ENCODE measurements at regions not wholly inside any gene's neighbourhood (a gene's known extent, or its start where the extent isn't known, plus 50 kb on each side); places are given as distances from the start of the nearest gene placed in this dataset.
"Not testable (repeated sequence)": the region's sequence is repeated elsewhere in the genome, so short reads cannot be mapped to it uniquely, and the experiment has no call there.

DNA sequence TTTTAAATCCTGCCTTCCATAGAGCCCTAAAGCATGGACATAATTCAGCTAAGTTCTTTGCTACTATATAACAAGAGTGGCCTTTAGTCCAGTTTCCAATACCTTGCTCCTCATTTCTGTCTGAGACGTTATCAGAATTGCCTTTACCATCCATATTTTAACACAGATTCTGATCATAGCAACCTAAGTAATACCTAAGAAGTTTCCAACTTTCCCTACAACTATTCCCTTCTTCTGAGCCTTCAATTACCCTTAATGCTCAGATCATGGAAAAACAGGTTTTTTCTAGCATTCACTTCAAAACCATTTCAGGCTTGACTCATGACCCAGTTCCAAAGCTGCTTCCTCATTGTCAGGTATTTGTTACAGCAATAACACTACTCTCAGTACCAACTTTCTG lies 367.1 kb downstream of the C6orf118 start:
- Histone ChIP-seq H3K36me3 (ENCODE audit: control insufficient read depth in 2 of 2, extremely low read depth in 1 of 2, insufficient read depth in 1 of 2, low read length in 1 of 2) (no peaks in the 10 kb centered on the region), H3K27ac (ENCODE audit: low read length) (no peak overlapping the region), H3K4me3 (ENCODE audit: control insufficient read depth in 1 of 2, extremely low read depth in 1 of 2, low read length in 1 of 2) (no peak overlapping the region), H3K27me3 (replicated peaks in 1 of 2; ENCODE audit: control insufficient read depth in 2 of 2, extremely low read depth in 1 of 2, insufficient read depth in 2 of 2, low read length in 1 of 2) (no peaks in the 10 kb centered on the region), H3K9me3 (no peaks in the 10 kb centered on the region), H3K4me1 (ENCODE audit: control insufficient read depth in 1 of 2, extremely low read depth in 1 of 2, insufficient read depth in 2 of 2, low read length in 2 of 2) (no peaks in the 10 kb centered on the region)
- 80% methylated on average over 1 of the region's 1 CpG for WGBS (ENCODE audit: insufficient coverage)
- Mint-ChIP-seq H3K4me1 (no peaks in the 10 kb centered on the region), H3K27ac (no peak overlapping the region), H3K36me3 (no peaks in the 10 kb centered on the region), H3K4me3 (no peak overlapping the region), H3K27me3 (no peaks in the 10 kb centered on the region), H3K9me3 (peaks cover 0 to 13% (median 5%) of the 10 kb centered on the region in 3 donors)
- POLR2A ChIA-PET = no interaction called here
- ATAC-seq (replicated peaks in 1 of 4) (no peak), DNase-seq (no peak)
- CTCF ChIA-PET = no interaction called here

DNA sequence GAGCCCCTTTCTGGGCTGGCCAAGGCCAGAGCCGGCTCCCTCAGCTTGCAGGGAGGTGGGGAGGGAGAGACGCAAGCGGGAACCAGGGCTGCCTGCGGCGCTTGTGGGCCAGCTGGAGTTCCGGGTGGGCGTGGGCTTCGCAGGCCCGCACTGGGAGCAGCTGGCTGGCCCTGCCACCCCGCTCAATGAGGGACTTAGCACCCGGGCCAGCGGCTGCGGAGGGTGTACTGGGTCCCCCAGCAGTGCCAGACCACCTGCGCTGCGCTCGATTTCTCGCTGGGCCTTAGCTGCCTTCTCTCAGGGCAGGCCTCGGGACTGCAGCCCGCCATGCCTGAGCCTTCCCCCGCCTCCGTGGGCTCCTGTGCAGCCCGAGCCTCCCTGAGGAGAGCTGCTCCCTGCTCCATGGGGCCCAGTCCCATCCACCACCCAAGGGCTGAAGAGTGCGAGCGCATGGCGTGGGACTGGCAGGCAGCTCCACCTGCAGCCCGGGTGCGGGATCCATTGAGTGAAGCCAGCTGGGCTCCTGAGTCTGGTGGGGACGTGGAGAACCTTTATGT lies 376.1 kb downstream of the C6orf118 start:
- H3K27me3 Mint-ChIP-seq; POLR2A ChIA-PET; H3K36me3 ChIP-seq (ENCODE audit: control insufficient read depth in 2 of 2, extremely low read depth in 1 of 2, insufficient read depth in 1 of 2, low read length in 1 of 2); ATAC-seq (replicated peaks in 1 of 4); H3K27me3 ChIP-seq (replicated peaks in 1 of 2; ENCODE audit: control insufficient read depth in 2 of 2, extremely low read depth in 1 of 2, insufficient read depth in 2 of 2, low read length in 1 of 2); H3K9me3 Mint-ChIP-seq; H3K36me3 Mint-ChIP-seq; DNase-seq; H3K4me1 ChIP-seq (ENCODE audit: control insufficient read depth in 1 of 2, extremely low read depth in 1 of 2, insufficient read depth in 2 of 2, low read length in 2 of 2); H3K27ac ChIP-seq (ENCODE audit: low read length); H3K4me3 Mint-ChIP-seq; H3K4me3 ChIP-seq (ENCODE audit: control insufficient read depth in 1 of 2, extremely low read depth in 1 of 2, low read length in 1 of 2); H3K9me3 ChIP-seq; H3K27ac Mint-ChIP-seq; H3K4me1 Mint-ChIP-seq: not testable (repeated sequence)
- WGBS (ENCODE audit: insufficient coverage) = 92% methylated on average over 20 of the region's 28 CpGs
- CTCF ChIA-PET = interaction anchor here in 1 of 2 donors (0.7 kb wide), 1 partner anchor 939 kb away, joined by 3 read pairs; no protein-coding TSS in a partner anchor

DNA sequence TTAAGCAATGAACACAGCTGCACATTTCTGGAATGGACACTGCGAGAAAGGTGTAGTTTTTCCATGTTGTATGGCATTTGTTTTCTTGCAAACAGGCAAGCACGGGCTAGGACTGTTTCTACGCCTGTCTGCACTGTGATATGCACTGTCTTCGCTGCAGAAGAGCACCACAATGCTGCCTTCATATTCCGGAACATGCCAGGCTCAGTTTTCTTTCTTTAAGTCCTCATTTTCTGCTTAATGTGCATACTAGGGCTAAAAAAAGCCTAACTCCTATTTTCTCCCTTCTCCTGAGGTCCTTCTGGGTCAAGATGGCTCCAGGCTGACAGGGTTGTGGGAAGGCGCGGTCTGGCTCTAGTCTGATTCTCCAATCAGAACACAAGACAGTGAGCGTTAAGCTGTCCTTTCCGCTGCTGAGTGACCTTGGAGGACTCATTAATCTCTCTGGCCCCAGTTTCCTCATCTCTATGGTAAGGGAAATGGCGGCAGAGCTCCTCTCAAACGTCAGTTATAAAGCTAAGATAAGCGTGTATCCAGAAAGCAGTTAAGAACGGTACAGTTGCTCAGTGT lies 379.9 kb downstream of the C6orf118 start:
- no peak for DNase-seq
- H3K4me1 ChIP-seq (ENCODE audit: control insufficient read depth in 1 of 2, extremely low read depth in 1 of 2, insufficient read depth in 2 of 2, low read length in 2 of 2) = no peaks in the 10 kb centered on the region
- Mint-ChIP-seq H3K27ac (no peak overlapping the region), H3K4me1 (no peaks in the 10 kb centered on the region), H3K27me3 (no peaks in the 10 kb centered on the region), H3K36me3 (no peaks in the 10 kb centered on the region), H3K9me3 (no peaks in the 10 kb centered on the region), H3K4me3 (no peak overlapping the region)
- 67% methylated on average over 7 of the region's 13 CpGs for WGBS (ENCODE audit: insufficient coverage)
- ATAC-seq (replicated peaks in 1 of 4) = no peak
- H3K27ac ChIP-seq (ENCODE audit: low read length) = no peak overlapping the region
- H3K9me3 ChIP-seq = no peaks in the 10 kb centered on the region
- no peaks in the 10 kb centered on the region for H3K36me3 ChIP-seq (ENCODE audit: control insufficient read depth in 2 of 2, extremely low read depth in 1 of 2, insufficient read depth in 1 of 2, low read length in 1 of 2)
- no peak overlapping the region for H3K4me3 ChIP-seq (ENCODE audit: control insufficient read depth in 1 of 2, extremely low read depth in 1 of 2, low read length in 1 of 2)
- ChIA-PET POLR2A (no interaction called here), CTCF (interaction anchor here in 1 of 2 donors (0.8 kb wide), 1 partner anchor 41 kb away, joined by 3 read pairs; no protein-coding TSS in a partner anchor)
- peaks cover 0 to 6% of the 10 kb centered on the region in 2 experiments for H3K27me3 ChIP-seq (replicated peaks in 1 of 2; ENCODE audit: control insufficient read depth in 2 of 2, extremely low read depth in 1 of 2, insufficient read depth in 2 of 2, low read length in 1 of 2)

DNA sequence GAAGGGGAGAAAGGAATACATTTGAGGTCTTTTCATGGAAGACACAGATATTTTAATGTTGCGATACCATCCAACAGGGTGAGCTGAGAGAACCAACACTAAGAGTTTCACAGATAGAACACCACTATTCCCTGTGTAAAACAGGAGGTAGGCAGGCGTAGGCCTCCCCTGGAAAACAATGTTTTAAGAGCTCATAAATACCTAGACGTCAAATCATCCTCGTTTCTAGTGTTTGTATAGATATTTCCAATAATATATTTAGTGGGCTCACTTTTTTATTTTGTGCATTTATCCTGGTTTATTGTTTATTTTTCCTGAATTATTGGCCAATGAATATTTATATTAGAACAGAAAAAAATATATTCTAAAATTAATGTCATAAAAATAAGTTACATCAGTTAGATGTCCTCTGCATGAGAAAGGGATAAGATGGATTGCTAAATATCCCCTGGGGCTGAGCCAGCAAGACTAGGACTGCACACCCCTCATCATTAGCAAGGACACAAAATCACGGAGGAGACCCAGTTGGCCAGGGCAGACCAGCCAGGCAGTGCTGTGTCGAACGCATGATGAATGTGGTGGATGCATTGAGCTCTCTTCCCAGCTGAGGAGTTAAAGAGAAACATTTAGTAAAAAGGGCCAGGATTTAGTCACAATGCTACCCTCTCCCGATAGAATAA lies 380.5 kb downstream of the C6orf118 start:
- H3K27ac Mint-ChIP-seq = no peak overlapping the region
- H3K27me3 Mint-ChIP-seq = no peaks in the 10 kb centered on the region
- no peak for DNase-seq
- no peak overlapping the region for H3K4me3 Mint-ChIP-seq
- Histone ChIP-seq H3K27ac (ENCODE audit: low read length) (no peak overlapping the region), H3K9me3 (no peaks in the 10 kb centered on the region), H3K4me1 (ENCODE audit: control insufficient read depth in 1 of 2, extremely low read depth in 1 of 2, insufficient read depth in 2 of 2, low read length in 2 of 2) (no peaks in the 10 kb centered on the region), H3K4me3 (ENCODE audit: control insufficient read depth in 1 of 2, extremely low read depth in 1 of 2, low read length in 1 of 2) (no peak overlapping the region), H3K27me3 (replicated peaks in 1 of 2; ENCODE audit: control insufficient read depth in 2 of 2, extremely low read depth in 1 of 2, insufficient read depth in 2 of 2, low read length in 1 of 2) (peaks cover 0 to 6% of the 10 kb centered on the region in 2 experiments), H3K36me3 (ENCODE audit: control insufficient read depth in 2 of 2, extremely low read depth in 1 of 2, insufficient read depth in 1 of 2, low read length in 1 of 2) (no peaks in the 10 kb centered on the region)
- no peaks in the 10 kb centered on the region for H3K36me3 Mint-ChIP-seq
- WGBS (ENCODE audit: insufficient coverage) = 100% methylated on average over 2 of the region's 8 CpGs
- CTCF ChIA-PET = interaction anchor here in 1 of 2 donors (0.5 kb wide), 1 partner anchor 1374 kb away, joined by 4 read pairs; no protein-coding TSS in a partner anchor
- no peaks in the 10 kb centered on the region for H3K4me1 Mint-ChIP-seq
- POLR2A ChIA-PET = no interaction called here
- no peaks in the 10 kb centered on the region for H3K9me3 Mint-ChIP-seq
- ATAC-seq (replicated peaks in 1 of 4) = no peak

DNA sequence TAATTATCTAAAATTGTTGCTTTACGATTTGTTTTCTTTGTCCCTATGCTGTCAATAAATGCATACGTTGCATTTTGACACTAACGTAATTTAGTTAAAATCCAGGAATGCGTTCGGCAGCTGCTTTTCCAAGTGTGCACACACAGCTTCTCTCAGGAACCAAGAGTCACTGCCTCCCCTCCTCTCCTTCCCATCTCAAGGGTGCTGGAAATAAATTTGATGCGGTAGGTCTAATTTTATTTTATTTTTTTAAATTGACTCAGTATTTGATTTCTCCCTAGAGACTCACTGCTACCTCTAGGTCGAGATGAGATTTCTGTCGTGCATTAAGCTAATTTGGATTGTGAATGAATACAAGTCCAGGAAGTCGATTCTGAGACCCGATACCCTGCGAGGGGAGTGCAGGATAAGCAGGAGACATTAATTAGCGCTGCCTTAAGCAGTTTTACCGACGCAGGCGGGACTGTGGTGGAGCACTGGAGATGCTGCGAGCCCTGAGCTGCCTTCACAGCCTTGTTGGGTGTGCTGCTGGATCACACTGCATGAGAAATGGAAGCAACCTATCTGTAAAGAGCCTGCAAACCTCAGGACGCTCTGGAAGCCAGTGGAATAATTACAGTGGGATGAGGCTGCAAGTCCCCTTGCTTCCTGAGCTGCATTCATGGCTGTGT lies 381.2 kb downstream of the C6orf118 start:
- ATAC-seq (replicated peaks in 1 of 4) (no peak), DNase-seq (no peak)
- ChIA-PET POLR2A (no interaction called here), CTCF (interaction anchor here in 1 of 2 donors (0.5 kb wide), 1 partner anchor 1373 kb away, joined by 4 read pairs; no protein-coding TSS in a partner anchor)
- no peaks in the 10 kb centered on the region for H3K36me3 ChIP-seq (ENCODE audit: control insufficient read depth in 2 of 2, extremely low read depth in 1 of 2, insufficient read depth in 1 of 2, low read length in 1 of 2)
- H3K4me1 ChIP-seq (ENCODE audit: control insufficient read depth in 1 of 2, extremely low read depth in 1 of 2, insufficient read depth in 2 of 2, low read length in 2 of 2) = no peaks in the 10 kb centered on the region
- WGBS (ENCODE audit: insufficient coverage) = 67% methylated on average over 10 of the region's 17 CpGs
- no peak overlapping the region for H3K4me3 ChIP-seq (ENCODE audit: control insufficient read depth in 1 of 2, extremely low read depth in 1 of 2, low read length in 1 of 2)
- no peaks in the 10 kb centered on the region for H3K36me3 Mint-ChIP-seq
- H3K9me3 Mint-ChIP-seq = no peaks in the 10 kb centered on the region
- H3K27me3 Mint-ChIP-seq = no peaks in the 10 kb centered on the region
- H3K9me3 ChIP-seq = no peaks in the 10 kb centered on the region
- H3K27me3 ChIP-seq (replicated peaks in 1 of 2; ENCODE audit: control insufficient read depth in 2 of 2, extremely low read depth in 1 of 2, insufficient read depth in 2 of 2, low read length in 1 of 2) = peaks cover 0 to 6% of the 10 kb centered on the region in 2 experiments
- H3K4me3 Mint-ChIP-seq = no peak overlapping the region
- no peak overlapping the region for H3K27ac ChIP-seq (ENCODE audit: low read length)
- H3K4me1 Mint-ChIP-seq = no peaks in the 10 kb centered on the region
- H3K27ac Mint-ChIP-seq = no peak overlapping the region

DNA sequence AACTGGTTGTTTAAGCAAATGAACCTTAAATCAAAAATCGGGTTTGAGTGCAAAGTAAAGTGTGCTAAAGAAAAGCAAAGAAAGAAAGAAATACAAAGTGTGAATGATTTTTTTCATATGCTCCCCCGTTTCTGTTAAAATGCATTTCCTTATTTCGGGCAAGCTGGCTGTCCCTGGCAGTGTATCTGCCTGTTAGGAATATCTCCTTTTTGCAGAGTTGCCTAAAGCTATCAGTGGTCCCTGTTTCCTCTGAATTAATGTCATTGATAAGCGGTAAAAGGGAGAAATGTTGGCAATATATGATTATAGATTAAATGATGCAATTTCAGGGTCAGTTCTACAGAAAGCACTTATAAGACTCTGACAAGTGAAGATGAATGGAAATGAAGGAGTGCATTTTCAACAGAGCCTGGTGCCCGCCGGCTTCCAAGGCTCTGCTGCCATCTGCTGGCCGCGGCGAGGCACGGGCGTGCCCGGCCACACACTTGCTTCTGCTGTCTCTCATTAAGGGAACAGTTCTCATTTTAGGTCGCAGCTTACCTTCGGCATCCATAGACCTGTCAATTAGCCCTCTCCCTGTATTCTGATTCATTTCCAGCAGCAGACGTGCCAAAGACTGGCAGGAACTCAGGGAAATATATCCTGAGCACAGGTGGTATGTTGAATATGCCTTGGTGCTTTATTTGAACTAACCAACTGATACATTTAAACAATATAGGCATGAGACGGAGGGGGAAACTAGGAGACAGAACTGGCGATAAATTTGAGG lies 381.9 kb downstream of the C6orf118 start:
- H3K27ac ChIP-seq (ENCODE audit: low read length) = no peak overlapping the region
- DNase-seq (peak in 31 of 35 experiments; percentile 8 to 57 (median 31)), ATAC-seq (replicated peaks in 1 of 4) (peak; percentile 37 to 61 (median 50))
- H3K4me3 Mint-ChIP-seq = no peak overlapping the region
- H3K4me1 Mint-ChIP-seq = no peaks in the 10 kb centered on the region
- H3K36me3 ChIP-seq (ENCODE audit: control insufficient read depth in 2 of 2, extremely low read depth in 1 of 2, insufficient read depth in 1 of 2, low read length in 1 of 2) = no peaks in the 10 kb centered on the region
- no peaks in the 10 kb centered on the region for H3K27me3 Mint-ChIP-seq
- CTCF ChIA-PET = no interaction called here
- no peaks in the 10 kb centered on the region for H3K9me3 Mint-ChIP-seq
- WGBS (ENCODE audit: insufficient coverage) = 10% methylated on average over 12 of the region's 17 CpGs
- no peaks in the 10 kb centered on the region for H3K4me1 ChIP-seq (ENCODE audit: control insufficient read depth in 1 of 2, extremely low read depth in 1 of 2, insufficient read depth in 2 of 2, low read length in 2 of 2)
- H3K4me3 ChIP-seq (ENCODE audit: control insufficient read depth in 1 of 2, extremely low read depth in 1 of 2, low read length in 1 of 2) = no peak overlapping the region
- no peak overlapping the region for H3K27ac Mint-ChIP-seq
- POLR2A ChIA-PET = no interaction called here
- H3K27me3 ChIP-seq (replicated peaks in 1 of 2; ENCODE audit: control insufficient read depth in 2 of 2, extremely low read depth in 1 of 2, insufficient read depth in 2 of 2, low read length in 1 of 2) = peaks cover 0 to 6% of the 10 kb centered on the region in 2 experiments
- no peaks in the 10 kb centered on the region for H3K36me3 Mint-ChIP-seq
- no peaks in the 10 kb centered on the region for H3K9me3 ChIP-seq

Data from T-cell (primary cell).